GM13976 (cell line): ENCODE measurements at regions not wholly inside any gene's neighbourhood (a gene's known extent, or its start where the extent isn't known, plus 50 kb on each side); places are given as distances from the start of the nearest gene placed in this dataset.

Source experiments
- DNase-seq: peaks from one replicate; pipeline ENCODE4 v3.0.0; 2012; ENCODE audit warnings: low spot score
- CTCF ChIP-seq: IDR thresholded peaks from 2 replicates; pipeline ENCODE4 v1.5.1; 2012; ENCODE audit warnings: borderline replicate concordance, mild to moderate bottlenecking; ENCODE audit not compliant: insufficient read depth; ENCODE audit errors: extremely low read depth, missing control alignments, control extremely low read depth
- in situ Hi-C: fragments of 300-500 bp; cut with MboI; formaldehyde crosslinking; loops from one replicate; pipeline ENCODE4 v1.12.0; 2022; ENCODE audit warnings: low sequenced_read_pairs, mixed read lengths, inconsistent platforms; ENCODE audit not compliant: unreplicated experiment

DNA sequence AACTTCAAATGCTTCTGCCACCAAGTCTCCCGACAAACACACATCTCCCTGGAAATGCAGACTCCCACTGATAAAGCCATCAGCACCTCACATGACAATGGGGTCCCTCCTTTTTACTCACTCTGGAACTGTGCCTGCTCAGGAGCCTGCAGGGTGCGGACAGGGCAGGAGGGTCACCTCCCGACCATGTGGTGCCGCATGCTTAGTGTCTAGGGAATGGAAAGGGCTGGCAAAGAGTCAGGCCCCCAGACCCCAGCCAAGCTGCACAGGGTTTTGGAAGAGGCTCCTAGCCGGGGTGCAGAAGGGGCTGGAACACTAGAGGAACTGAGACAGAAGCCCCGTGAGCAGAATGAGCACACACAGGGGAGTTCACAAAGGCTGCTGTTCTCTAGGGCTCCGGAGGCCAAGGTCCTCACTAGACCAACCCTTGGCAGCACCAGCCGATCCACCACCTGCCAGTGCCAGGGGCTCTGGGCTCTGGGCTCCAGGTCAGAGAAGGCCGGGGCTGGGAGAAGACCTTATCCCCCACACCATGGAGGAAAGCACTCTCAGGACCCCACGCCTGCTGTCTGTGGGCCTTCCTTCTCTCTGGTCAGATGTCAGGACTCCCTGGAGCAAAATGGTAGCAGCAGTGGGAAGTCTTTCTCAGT, 125.1 kb upstream of the FGF3 start:
- TF ChIP-seq CTCF, result no peak
- DNase-seq, result no peak
- in situ Hi-C loops, result no loop called here

GRCh38 chr11:69945157-69945556, 125.9 kb upstream of the FGF3 start:
- no peak for DNase-seq
- TF ChIP-seq CTCF, result no peak
- in situ Hi-C loops, result no loop called here

- in situ Hi-C loops, result no loop called here
- DNase-seq, result no peak
- TF ChIP-seq CTCF, result no peak
Observed at GRCh38 chr11:69947059-69947792, 128.0 kb upstream of the FGF3 start.

GRCh38 chr11:69947793-69948255, 128.6 kb upstream of the FGF3 start:
- in situ Hi-C loops, result no loop called here
- no peak for DNase-seq
- no peak for TF ChIP-seq CTCF

DNA sequence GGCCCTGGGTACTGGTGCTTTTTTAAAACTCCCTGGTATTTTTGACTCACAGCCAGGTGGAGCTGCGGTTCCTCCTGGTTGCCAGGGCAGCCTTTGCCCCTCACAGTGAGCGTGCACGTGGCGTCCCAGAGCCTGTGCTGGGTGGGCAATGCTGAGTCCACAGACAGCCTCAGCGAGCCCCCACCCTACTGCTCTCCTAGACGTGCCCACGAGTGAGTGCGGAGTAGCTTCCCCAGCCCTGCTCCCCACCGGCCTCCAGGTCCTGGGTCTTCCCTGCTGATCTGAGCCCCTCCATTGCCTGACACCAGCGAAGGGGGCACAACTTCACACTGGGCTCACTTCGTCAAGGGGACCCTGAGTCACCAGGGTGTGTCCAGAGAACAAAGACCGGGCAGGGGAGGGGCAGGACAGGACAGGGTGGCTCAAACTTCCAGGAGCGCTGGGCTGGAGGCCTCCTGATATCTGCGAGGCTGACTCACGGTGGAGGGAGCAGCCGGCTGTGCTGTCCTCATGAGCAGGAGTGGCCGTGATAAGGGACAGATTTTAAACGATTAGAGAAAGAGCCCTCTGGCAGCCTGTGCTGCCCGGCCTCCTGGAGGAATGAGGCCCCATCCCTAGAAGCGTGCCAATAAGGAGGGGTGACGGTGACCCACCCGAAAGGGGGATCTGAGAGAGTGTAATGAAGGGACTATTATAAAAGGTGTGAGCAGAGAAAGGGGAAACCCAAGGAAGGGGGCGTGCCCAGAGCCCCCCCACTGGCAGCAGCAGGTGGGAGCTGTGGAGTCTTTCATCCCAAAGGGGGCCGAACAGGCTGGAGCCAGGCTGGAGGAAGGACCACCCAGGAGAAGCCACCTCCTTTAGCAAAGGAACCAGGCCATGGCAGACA, 129.3 kb upstream of the FGF3 start:
- no peak for TF ChIP-seq CTCF
- in situ Hi-C loops, result no loop called here
- DNase-seq, result no peak

DNA sequence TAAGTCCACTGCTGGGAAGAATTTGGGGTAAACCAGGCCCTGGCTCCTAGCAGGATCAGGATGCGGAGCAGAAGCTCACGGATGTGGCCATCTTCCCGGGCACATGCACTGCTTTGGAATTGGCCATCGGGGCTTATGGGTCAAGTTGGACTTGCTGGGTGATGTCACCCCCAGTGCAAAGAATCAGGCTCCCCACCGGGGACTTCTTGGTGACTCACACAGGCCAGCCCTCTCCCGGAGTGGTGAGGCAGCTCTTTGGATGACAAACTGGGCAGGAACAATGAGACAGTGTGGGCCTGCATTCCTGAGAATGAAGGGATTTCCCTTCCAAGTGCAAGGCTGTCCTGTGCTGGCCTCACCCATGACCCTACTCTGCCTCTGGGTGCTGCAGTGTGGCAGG, 128.8 kb upstream of the ANO1 start:
- in situ Hi-C loops, result no loop called here
- DNase-seq, result no peak
- no peak for TF ChIP-seq CTCF
